ENCODE measurements at regions not wholly inside any gene's neighbourhood (a gene's known extent, or its start where the extent isn't known, plus 50 kb on each side); places are given as distances from the start of the nearest gene placed in this dataset.

- Mint-ChIP-seq H3K9me3 (no peaks in the 10 kb centered on the region), H3K4me3 (no peak overlapping the region), H3K4me1 (peaks cover 10% of the 10 kb centered on the region), H3K27ac (peak overlapping the region in 1 of 3 experiments; percentile 16), H3K36me3 (ENCODE audit: low read depth) (no peaks in the 10 kb centered on the region), H3K27me3 (ENCODE audit: low read depth) (no peaks in the 10 kb centered on the region)
- no peak for TF ChIP-seq CTCF (IDR thresholded peaks at IDR 0.05; ENCODE audit: unreplicated experiment in 3 of 3)
Observed at GRCh38 chr2:190596993-190597392, 51.9 kb upstream of the NAB1 start.

DNA sequence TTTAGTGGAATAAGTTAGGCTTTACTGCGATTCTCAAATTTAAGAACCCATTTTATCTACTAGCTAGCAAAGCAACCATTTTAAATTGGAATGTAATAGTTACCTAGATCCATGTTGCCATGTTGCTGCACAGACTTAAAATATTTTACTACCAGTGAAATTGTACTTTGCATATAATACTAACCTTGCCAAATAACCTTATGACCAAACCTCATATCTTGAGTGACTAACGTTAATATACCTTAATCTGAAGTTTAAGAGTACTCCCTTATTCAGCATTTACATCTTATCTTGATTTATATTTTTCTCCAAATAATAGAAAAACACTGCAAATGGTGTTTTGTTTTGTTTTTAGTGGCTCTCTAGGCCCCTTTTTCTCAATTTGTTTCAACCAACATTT, 50.3 kb upstream of the NAB1 start:
- H3K4me3 Mint-ChIP-seq = no peak overlapping the region
- no peak for TF ChIP-seq CTCF (IDR thresholded peaks at IDR 0.05; ENCODE audit: unreplicated experiment in 3 of 3)
- H3K9me3 Mint-ChIP-seq = no peaks in the 10 kb centered on the region
- peaks cover 10% of the 10 kb centered on the region for H3K4me1 Mint-ChIP-seq
- no peak overlapping the region for H3K27ac Mint-ChIP-seq
- no peaks in the 10 kb centered on the region for H3K27me3 Mint-ChIP-seq (ENCODE audit: low read depth)
- H3K36me3 Mint-ChIP-seq (ENCODE audit: low read depth) = no peaks in the 10 kb centered on the region

- TF ChIP-seq CTCF (IDR thresholded peaks at IDR 0.05; ENCODE audit: unreplicated experiment in 3 of 3) = no peak
- no peak overlapping the region for H3K4me3 Mint-ChIP-seq
- no peaks in the 10 kb centered on the region for H3K9me3 Mint-ChIP-seq
- peaks cover 10% of the 10 kb centered on the region for H3K4me1 Mint-ChIP-seq
- no peaks in the 10 kb centered on the region for H3K36me3 Mint-ChIP-seq (ENCODE audit: low read depth)
- no peaks in the 10 kb centered on the region for H3K27me3 Mint-ChIP-seq (ENCODE audit: low read depth)
- H3K27ac Mint-ChIP-seq = no peak overlapping the region
Observed at GRCh38 chr2:190599073-190599472, 49.8 kb upstream of the NAB1 start.

Measured in nephron (organoid).